RKO (cell line): ENCODE measurements at regions not wholly inside any gene's neighbourhood (a gene's known extent, or its start where the extent isn't known, plus 50 kb on each side); places are given as distances from the start of the nearest gene placed in this dataset.
"Not testable (repeated sequence)": the region's sequence is repeated elsewhere in the genome, so short reads cannot be mapped to it uniquely, and the experiment has no call there.

Experiments used
- DNase-seq: peaks from one replicate; pipeline ENCODE4 v3.0.0-alpha.2; 2016; ENCODE audit warnings: low spot score

GRCh38 chr21:15472108-15473040 is 257.4 kb upstream of the USP25 start:
- no peak for DNase-seq

GRCh38 chr21:15477773-15478172 is 252.0 kb upstream of the USP25 start:
- not testable (repeated sequence) for DNase-seq

DNA sequence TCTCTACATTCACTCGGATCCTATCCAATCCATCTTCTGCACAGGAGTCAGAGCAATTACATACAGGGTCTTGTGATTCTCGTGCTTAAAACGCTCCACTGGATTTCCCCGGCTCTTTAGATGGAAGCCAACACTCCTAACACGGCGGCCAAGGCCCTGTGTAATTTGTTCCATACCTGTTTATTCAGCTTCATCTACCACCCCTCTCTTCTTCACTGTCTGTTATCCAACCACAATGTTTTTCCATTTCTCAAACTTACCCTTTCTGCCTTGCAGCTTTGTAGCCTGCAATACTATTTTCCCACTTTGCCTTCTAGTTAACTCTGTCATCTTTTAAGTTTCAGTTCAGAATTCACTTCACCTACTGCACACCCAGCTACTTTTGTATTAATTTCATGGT is 249.6 kb upstream of the USP25 start:
- DNase-seq, result no peak

DNA sequence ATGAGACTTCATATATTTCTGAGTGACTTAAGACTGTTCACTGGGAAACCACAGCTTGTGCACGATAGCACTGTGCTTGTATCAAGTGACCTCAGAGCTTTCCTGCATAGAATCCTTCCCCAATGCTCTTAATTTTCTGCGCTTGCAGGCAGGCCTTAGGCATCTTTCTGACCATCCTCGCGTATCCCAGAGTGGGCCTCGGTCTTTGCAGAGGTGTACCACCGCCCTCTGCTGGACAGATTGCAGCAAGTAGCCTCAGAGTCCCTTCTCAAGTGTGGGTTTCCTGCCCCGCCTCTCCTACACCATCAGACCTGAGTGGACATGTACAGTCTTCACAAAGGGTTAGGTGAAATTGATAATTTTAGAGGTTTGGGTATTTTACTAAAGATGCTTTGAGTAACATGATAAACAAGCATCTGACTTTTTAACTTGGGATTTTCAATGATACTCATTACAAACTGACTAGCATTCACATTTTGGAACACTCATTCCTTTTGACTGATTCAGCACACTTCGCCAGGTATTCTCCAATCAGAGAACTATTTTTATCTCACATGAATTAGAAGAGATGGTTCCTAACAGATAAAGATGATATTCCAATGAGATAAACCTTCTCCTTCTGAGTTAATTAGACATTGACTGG is 246.5 kb upstream of the USP25 start:
- peak; percentile 81 for DNase-seq

- no peak for DNase-seq
These were observed 243.2 kb upstream of the USP25 start for GRCh38 chr21:15486460-15487195.

GRCh38 chr21:15487196-15487550 is 242.6 kb upstream of the USP25 start:
- DNase-seq, result no peak

DNA sequence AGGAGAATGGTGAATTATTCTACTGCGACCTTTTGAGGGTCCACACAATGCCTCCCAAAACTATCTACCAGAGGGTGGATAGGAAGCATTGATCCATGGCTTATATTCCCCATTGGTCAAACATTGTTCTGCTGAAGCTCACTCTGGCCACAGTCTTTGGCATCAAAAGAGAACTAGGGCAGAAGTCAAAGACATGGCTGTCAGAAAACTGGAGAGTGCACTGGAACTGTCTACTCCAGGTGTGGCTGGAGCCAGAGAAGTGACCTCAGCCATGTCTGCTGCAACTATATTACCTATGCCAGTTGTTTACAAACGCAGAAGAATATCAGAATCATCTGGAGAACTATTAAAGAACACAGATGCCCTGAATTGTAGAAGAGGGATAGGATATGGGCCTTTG is 238.7 kb upstream of the USP25 start:
- DNase-seq, result no peak

GRCh38 chr21:15493646-15494045 is 236.1 kb upstream of the USP25 start:
- no peak for DNase-seq

- DNase-seq, result no peak
These were observed 235.3 kb upstream of the USP25 start for GRCh38 chr21:15494481-15494880.

- DNase-seq, result peak; percentile 22
These were observed 233.8 kb upstream of the USP25 start for GRCh38 chr21:15495965-15496364.

DNA sequence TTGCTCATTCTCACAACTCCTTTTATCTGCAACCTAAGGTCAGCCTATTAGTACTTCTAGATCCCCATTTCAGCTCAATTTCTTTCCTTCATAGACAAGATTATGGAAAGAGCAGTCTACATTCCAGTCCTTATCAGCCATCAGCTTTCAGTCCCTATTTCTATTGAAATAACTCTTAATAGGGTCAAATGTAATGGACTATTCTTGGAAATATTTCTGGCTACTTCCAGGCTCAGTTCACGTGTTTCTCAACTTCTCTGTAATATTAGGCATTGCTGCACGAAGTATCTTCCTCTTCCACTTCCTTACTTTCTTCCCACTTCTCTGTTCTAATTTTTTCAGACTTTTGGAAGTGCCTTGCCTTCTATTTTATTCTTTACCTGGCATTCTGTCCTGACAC is 232.9 kb upstream of the USP25 start:
- DNase-seq, result no peak

- peak; percentile 1 for DNase-seq
These were observed 231.3 kb upstream of the USP25 start for GRCh38 chr21:15498455-15498854.

- DNase-seq, result no peak
These were observed 223.7 kb upstream of the USP25 start for GRCh38 chr21:15506086-15506485.

DNA sequence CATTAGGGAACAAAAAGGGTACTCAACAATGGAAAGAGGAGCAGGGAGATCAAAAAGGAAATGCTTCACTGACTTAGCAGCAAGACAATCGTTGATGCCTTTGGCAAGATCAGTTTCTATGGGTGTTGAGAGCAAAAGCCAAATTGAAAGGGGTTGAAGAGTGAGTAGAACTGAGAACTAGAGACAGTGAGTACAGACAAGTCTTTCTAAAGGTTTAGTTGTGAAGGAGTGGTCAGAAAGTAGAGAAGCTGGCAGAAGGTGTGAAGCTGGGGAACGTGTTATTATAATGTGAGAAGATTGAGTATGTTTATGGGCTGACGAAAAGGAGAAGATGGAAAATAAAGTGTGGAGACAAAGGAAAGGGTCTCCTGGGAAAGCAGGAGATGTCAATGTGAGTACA is 221.2 kb upstream of the USP25 start:
- no peak for DNase-seq

DNA sequence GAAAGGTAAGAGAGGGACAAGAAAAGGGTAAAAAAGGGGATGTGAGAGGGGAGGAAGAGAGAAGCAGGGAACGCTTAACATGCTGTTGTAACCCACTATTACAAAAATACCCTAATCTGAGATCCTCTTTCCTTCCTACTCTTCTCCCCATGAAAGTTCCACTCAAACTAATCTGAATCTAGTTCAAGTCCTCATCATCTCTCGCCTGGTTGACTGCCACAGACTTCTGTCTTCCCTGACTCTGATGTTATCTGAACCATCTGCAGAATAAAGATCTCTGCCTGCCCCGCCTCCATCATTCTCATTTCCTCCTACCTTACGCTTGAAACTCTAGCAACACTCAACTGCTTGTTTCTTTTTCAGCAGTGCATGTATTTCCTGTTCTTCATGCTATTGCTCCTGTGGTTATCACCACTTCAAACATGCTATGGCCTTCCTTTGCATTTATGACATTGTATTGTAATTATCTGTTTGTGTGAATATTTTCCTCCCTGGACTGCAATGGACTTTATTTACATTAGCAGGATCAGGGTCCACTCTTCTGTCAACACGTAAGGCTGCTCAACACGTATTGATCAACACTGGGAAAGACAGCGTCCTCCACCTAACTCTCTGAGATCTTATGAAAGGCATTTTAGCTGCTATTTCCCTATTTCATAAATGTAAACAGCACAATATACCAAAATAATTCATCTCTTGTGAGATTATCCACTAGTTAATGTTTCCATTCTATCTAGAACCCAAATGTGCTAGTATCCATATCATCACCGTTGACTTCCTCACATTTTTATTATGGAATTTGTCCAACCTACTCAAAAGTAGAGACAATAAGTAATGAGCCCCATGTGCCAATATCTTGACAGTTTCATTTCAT is 215.5 kb upstream of the USP25 start:
- no peak for DNase-seq

GRCh38 chr21:15515908-15516307 is 213.9 kb upstream of the USP25 start:
- DNase-seq, result no peak

DNA sequence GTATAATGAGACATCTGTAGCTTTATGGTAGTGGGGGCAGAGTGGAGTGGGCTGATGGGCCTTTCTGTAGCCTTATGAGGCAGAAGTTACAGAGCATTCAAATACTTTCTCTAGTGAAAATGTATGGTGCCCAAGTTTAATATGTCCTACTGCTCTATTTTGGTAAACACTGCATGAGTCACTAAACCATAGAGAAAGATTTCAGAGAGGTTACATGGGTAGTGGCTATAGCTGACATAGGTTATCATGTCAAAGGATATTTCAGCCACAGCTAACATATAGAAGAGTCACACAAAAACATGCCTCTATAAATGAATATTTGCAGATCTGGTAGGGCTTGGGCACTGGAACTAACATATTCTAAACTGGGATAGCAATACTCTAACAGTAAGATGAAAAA is 212.4 kb upstream of the USP25 start:
- DNase-seq, result no peak

DNA sequence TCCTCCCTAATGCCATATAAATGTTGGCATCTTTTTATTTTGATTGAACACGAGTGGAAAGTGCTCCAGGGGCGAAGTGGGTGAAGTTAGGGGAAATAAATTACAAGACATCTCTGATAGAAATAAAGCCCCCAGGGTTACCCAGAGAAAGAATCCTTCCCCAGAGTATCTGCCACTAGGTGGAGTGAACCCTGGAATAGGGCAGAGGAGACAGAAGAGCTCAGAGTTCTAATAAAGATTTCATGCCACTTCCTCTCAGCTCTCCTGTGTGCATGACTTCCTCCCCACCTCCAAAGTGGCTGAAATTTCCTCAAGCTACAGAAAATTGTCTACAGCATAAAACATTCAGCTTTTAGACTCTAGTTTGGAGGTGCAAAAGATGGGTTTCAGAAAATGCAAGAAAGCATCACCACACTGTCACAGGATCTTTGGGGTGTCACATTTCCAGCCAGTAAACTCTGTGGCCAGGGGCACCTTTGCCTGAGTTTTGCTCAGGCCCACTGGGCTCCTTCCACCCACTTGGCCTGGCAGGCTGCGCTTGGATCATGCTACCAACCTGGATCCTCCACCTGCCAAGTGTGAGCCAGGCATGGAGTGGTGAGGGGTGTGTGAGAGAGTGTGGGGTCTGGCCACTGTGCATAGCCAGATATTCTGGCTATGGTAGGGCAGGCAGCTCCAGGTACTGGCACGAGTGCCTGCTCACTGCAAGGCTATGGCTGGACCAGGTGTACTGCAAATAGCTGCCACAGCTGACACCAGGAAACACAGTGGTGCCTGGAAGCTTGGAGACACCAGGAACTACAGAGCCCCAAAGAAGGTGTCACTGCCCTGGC is 208.8 kb upstream of the USP25 start:
- DNase-seq, result no peak

DNA sequence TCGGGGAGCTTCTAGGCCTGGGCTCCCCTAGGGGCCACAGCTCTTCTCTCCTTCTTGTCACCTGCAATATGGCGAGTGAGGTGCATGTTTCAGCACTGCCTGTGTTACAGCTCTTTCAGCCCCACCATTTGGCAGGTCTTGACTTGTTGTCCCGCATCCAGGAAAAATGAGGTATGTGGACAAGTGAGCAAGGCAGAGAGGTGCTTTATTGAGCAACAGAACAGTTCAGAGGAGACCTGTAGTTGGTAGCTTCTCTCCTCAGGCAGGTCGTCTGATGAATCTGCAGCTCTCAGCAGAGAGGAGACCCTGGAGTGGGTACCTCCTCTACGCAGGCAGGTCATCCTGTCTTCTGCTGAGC is 208.2 kb upstream of the USP25 start:
- DNase-seq, result no peak

GRCh38 chr21:15522148-15522547 is 207.6 kb upstream of the USP25 start:
- DNase-seq, result no peak

GRCh38 chr21:15524855-15525254 is 204.9 kb upstream of the USP25 start:
- no peak for DNase-seq
